ENCODE measurements at regions not wholly inside any gene's neighbourhood (a gene's known extent, or its start where the extent isn't known, plus 50 kb on each side); places are given as distances from the start of the nearest gene placed in this dataset.

DNA sequence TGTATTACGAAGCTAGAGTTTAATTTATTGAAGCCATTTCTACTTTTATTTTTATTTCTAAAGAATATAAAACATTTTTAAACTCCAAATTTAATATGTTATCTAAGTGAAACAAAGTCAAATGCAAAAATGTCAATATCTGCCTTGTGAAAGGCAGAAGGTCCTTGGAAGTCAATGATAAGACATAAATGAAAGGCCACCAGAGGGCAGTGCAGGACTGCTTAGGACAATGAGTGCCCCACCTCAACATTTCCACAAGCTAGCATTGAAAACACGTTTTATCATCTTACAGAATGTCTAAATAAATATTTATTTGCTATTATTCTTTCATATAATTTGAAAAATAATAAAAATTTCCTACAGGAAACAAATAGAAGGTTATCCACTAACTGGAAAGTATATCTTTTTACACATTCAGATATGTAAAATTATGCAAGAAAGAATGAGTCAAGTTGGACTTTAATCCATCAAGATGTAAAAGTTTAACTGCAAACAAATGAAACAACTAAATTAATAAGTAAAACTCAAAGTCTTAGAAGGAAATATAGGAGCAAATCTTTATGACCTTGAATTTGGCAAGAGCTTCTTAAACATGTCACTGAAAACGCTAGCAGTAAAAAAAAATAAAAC, 140.1 kb upstream of the FMN2 start:
- TF ChIP-seq, protein P1, sequence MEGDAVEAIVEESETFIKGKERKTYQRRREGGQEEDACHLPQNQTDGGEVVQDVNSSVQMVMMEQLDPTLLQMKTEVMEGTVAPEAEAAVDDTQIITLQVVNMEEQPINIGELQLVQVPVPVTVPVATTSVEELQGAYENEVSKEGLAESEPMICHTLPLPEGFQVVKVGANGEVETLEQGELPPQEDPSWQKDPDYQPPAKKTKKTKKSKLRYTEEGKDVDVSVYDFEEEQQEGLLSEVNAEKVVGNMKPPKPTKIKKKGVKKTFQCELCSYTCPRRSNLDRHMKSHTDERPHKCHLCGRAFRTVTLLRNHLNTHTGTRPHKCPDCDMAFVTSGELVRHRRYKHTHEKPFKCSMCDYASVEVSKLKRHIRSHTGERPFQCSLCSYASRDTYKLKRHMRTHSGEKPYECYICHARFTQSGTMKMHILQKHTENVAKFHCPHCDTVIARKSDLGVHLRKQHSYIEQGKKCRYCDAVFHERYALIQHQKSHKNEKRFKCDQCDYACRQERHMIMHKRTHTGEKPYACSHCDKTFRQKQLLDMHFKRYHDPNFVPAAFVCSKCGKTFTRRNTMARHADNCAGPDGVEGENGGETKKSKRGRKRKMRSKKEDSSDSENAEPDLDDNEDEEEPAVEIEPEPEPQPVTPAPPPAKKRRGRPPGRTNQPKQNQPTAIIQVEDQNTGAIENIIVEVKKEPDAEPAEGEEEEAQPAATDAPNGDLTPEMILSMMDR (IDR thresholded peaks at IDR 0.05 in 4 of 5, conservative IDR thresholded peaks at IDR 0.05 in 1 of 5), result peak; percentile 14 to 62 (median 36)
- no peak for TF ChIP-seq POLR2A (IDR thresholded peaks at IDR 0.05)

Measured in gastrocnemius medialis (tissue), 4 donors.